ENCODE measurements at regions not wholly inside any gene's neighbourhood (a gene's known extent, or its start where the extent isn't known, plus 50 kb on each side); places are given as distances from the start of the nearest gene placed in this dataset.

DNA sequence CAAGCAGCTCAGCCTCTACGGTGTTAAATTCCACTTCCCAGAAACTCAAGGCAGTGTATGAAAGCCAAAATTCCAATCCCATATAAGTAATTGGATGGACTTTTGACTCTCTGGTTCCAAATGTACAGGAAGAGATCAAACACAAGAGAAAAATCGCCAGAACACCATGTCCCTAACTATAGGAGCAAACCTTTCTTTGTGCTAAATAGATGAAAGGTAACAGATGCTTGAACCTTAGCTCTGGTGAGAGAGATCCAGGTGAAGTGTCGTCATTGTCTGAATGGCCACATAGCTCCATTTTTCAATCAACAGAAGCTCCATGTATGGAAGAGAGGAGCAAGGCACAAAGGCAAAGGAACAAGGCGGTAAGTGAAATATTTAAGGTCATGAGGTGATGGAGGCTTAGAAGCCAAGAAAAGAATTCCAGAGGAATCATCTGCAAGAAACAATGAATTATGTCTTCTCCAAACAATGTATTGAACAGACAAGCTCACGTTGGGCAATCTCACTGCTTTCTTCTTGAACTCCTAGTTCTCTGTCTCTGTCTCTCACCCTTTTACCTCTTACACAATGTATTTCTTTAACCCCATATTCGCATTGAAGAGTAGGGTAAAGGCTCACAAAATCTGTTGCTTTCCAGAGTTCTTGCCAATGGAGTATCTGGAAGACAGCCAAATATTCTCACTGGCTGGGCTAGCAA, 585.1 kb downstream of the GATA3 start:
- H3K9me3 ChIP-seq = no peaks in the 10 kb centered on the region
- H3K4me1 ChIP-seq (ENCODE audit: low read depth) = no peaks in the 10 kb centered on the region
- ATAC-seq (no peak), DNase-seq (no peak)
- no peak overlapping the region for H3K4me3 ChIP-seq
- TF ChIP-seq, protein P1, sequence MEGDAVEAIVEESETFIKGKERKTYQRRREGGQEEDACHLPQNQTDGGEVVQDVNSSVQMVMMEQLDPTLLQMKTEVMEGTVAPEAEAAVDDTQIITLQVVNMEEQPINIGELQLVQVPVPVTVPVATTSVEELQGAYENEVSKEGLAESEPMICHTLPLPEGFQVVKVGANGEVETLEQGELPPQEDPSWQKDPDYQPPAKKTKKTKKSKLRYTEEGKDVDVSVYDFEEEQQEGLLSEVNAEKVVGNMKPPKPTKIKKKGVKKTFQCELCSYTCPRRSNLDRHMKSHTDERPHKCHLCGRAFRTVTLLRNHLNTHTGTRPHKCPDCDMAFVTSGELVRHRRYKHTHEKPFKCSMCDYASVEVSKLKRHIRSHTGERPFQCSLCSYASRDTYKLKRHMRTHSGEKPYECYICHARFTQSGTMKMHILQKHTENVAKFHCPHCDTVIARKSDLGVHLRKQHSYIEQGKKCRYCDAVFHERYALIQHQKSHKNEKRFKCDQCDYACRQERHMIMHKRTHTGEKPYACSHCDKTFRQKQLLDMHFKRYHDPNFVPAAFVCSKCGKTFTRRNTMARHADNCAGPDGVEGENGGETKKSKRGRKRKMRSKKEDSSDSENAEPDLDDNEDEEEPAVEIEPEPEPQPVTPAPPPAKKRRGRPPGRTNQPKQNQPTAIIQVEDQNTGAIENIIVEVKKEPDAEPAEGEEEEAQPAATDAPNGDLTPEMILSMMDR (IDR thresholded peaks at IDR 0.05) = no peak
- H3K36me3 ChIP-seq (ENCODE audit: low read depth) = no peaks in the 10 kb centered on the region
- intact Hi-C loops (cut with DNase I, micrococcal nuclease) = no loop called here

DNA sequence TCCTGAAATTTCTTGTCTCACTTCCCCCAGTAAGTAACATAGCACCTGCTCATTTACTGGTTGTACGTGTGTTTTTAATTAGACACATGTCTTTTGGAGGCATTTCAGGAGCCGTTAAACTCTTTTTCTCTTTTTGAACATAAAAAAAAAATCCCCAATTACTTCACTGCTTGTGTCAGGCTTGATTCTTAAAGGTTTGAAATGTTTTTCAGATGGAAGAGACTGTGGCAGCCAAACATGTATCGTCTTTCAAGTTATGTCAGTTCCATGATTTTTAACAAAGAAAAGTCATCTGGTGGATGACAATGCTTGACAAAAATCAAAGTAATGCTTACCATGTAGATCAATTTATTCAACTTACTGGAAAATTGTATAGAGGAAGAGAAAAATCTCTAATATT, 585.8 kb downstream of the GATA3 start:
- intact Hi-C loops (cut with DNase I, micrococcal nuclease) = no loop called here
- DNase-seq (no peak), ATAC-seq (no peak)
- Histone ChIP-seq H3K36me3 (ENCODE audit: low read depth) (no peaks in the 10 kb centered on the region), H3K4me3 (no peak overlapping the region), H3K4me1 (ENCODE audit: low read depth) (no peaks in the 10 kb centered on the region), H3K9me3 (no peaks in the 10 kb centered on the region)
- TF ChIP-seq, protein P1 (IDR thresholded peaks at IDR 0.05) = no peak

DNA sequence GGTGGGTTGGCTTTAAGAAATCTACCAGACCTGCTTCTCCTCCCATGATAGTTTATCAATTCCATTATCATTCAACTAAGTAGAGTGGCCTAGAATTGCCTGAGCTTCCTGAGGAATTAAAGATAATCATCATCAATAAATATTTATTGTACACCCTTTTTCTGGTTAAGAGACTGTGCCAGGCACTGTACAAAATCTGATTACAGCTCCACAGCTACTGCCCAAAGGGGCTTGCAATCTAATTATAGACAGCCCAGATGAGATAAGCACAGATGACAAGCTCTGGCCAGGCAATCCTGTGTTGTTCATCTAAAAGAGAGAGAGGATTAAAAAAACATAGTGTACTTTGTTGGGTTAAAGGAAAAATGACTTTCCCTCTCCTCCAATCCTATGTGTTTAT, 586.4 kb downstream of the GATA3 start:
- no peaks in the 10 kb centered on the region for H3K4me1 ChIP-seq (ENCODE audit: low read depth)
- H3K4me3 ChIP-seq = no peak overlapping the region
- H3K9me3 ChIP-seq = no peaks in the 10 kb centered on the region
- DNase-seq (no peak), ATAC-seq (no peak)
- TF ChIP-seq, protein P1 (IDR thresholded peaks at IDR 0.05) = no peak
- intact Hi-C loops (cut with DNase I, micrococcal nuclease) = no loop called here
- no peaks in the 10 kb centered on the region for H3K36me3 ChIP-seq (ENCODE audit: low read depth)

DNA sequence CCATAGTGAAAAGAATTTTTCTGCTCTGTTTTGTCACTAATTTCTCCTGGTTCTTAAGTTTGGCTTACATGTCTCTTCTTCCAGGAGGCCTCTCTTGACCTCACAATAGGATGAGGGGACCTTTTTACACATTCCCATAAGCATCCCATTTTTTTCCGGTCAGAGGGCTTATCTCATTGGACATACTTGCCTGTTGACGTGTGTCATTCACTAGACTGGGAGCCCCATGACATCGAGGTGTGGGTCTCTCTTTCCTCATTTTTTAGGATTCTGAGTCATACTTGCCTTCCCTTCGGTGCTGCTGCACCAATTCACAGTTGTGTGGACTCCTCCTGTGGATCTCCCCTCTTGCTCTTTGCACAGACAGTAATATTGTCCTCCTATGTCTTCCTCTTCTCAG, 601.8 kb downstream of the GATA3 start:
- no peaks in the 10 kb centered on the region for H3K9me3 ChIP-seq
- TF ChIP-seq, protein P1 (IDR thresholded peaks at IDR 0.05) = no peak
- no peaks in the 10 kb centered on the region for H3K4me1 ChIP-seq (ENCODE audit: low read depth)
- H3K4me3 ChIP-seq = no peak overlapping the region
- no peak for ATAC-seq
- intact Hi-C loops (cut with DNase I, micrococcal nuclease) = no loop called here
- no peaks in the 10 kb centered on the region for H3K36me3 ChIP-seq (ENCODE audit: low read depth)
- no peak for DNase-seq

DNA sequence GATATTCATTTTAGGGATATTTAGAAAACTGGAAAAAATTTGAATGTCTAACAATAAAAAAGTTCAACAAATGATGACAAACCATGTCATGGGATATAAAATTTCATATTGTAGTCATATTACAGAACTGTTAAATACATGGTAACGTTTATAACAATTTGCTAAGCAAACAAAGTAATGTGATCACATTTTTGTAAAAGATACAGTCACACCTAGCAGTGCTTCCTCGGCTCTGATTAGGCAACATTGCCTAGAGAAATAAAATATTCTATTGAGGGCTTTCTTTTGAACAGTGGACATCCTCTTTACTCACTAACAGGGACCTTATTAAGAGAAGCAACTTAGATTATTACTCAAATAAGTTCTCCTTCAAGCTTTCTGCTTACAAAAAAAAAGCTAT, 605.5 kb downstream of the GATA3 start:
- intact Hi-C loops (cut with DNase I, micrococcal nuclease) = no loop called here
- no peak overlapping the region for H3K4me3 ChIP-seq
- DNase-seq (no peak), ATAC-seq (no peak)
- TF ChIP-seq, protein P1 (IDR thresholded peaks at IDR 0.05) = no peak
- H3K4me1 ChIP-seq (ENCODE audit: low read depth) = no peaks in the 10 kb centered on the region
- no peaks in the 10 kb centered on the region for H3K9me3 ChIP-seq
- H3K36me3 ChIP-seq (ENCODE audit: low read depth) = no peaks in the 10 kb centered on the region

DNA sequence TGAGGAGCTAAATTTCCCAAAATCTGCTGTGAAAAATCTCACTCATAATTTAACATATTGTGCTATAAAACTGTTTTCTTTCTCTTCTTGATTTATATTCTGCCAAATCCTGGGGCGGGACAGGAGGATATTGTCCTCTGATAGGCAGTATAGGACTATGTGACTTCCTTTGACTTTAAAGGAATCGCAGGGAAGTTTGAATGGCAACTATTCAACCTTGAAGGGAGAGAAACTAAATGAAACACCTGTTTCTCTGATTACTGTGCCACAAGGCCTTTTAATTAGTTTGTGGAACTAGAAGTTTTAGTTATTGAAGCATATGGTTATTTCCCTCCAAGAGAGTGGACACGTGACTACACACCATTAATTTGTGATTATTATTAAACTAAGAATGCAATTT, 607.4 kb downstream of the GATA3 start:
- Histone ChIP-seq H3K4me3 (no peak overlapping the region), H3K4me1 (ENCODE audit: low read depth) (no peaks in the 10 kb centered on the region), H3K36me3 (ENCODE audit: low read depth) (no peaks in the 10 kb centered on the region), H3K9me3 (no peaks in the 10 kb centered on the region)
- ATAC-seq = no peak
- intact Hi-C loops (cut with DNase I, micrococcal nuclease) = no loop called here
- TF ChIP-seq, protein P1 (IDR thresholded peaks at IDR 0.05) = no peak
- DNase-seq = no peak

Measured in mucosa of descending colon (tissue), 3 donors.